Mucosa of descending colon (tissue), 3 donors: ENCODE measurements at regions not wholly inside any gene's neighbourhood (a gene's known extent, or its start where the extent isn't known, plus 50 kb on each side); places are given as distances from the start of the nearest gene placed in this dataset.

ENCODE experiments used
- ATAC-seq: fragments of 200-7000 bp; cut with Tn5 transposase; one replicate; pipeline ENCODE4 v1.9.1; 2020; ENCODE audit warnings: mild to moderate bottlenecking, moderate library complexity
- DNase-seq, 3 donors: peaks; one replicate each; pipeline ENCODE4 v3.0.0-alpha.2; 2020
- H3K36me3 ChIP-seq: fragments of 200-600 bp; one replicate; pipeline ENCODE4 v1.8.0; 2021; ENCODE audit warnings: low read depth, mild to moderate bottlenecking
- H3K4me1 ChIP-seq: fragments of 200-600 bp; one replicate; pipeline ENCODE4 v1.8.0; 2021; ENCODE audit warnings: low read depth, mild to moderate bottlenecking
- H3K4me3 ChIP-seq: fragments of 200-600 bp; one replicate; pipeline ENCODE4 v1.8.0; 2021; ENCODE audit warnings: mild to moderate bottlenecking
- H3K9me3 ChIP-seq: fragments of 200-600 bp; one replicate; pipeline ENCODE4 v1.8.0; 2021; ENCODE audit warnings: mild to moderate bottlenecking
- intact Hi-C, 2 donors: fragments of 100-400 bp; cut with DNase I in 1 of 2; cut with micrococcal nuclease in 1 of 2; formaldehyde crosslinking; loops; one replicate each; pipeline versions ENCODE4 v1.11.0 to v1.11.1; 2022; cut with DNase I, micrococcal nuclease
- TF ChIP-seq, protein P1 (sequence below): fragments of 200-600 bp; IDR thresholded peaks from one replicate; pipeline ENCODE4 v1.8.0; 2022; ENCODE audit warnings: antibody characterized with exemption, mild to moderate bottlenecking
- donor health status: DM: no; HTN: no; CAD: no; lungs with moderate emphysema.
- donor health status: DM: no; HTN: no; CAD: no.
- donor health status: DM: no; HTN: yes; CAD: no.

- no peak overlapping the region for H3K4me3 ChIP-seq
- H3K9me3 ChIP-seq: no peaks in the 10 kb centered on the region
- intact Hi-C loops: no loop called here
- no peaks in the 10 kb centered on the region for H3K36me3 ChIP-seq
- TF ChIP-seq, protein P1, sequence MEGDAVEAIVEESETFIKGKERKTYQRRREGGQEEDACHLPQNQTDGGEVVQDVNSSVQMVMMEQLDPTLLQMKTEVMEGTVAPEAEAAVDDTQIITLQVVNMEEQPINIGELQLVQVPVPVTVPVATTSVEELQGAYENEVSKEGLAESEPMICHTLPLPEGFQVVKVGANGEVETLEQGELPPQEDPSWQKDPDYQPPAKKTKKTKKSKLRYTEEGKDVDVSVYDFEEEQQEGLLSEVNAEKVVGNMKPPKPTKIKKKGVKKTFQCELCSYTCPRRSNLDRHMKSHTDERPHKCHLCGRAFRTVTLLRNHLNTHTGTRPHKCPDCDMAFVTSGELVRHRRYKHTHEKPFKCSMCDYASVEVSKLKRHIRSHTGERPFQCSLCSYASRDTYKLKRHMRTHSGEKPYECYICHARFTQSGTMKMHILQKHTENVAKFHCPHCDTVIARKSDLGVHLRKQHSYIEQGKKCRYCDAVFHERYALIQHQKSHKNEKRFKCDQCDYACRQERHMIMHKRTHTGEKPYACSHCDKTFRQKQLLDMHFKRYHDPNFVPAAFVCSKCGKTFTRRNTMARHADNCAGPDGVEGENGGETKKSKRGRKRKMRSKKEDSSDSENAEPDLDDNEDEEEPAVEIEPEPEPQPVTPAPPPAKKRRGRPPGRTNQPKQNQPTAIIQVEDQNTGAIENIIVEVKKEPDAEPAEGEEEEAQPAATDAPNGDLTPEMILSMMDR: no peak
- H3K4me1 ChIP-seq: no peaks in the 10 kb centered on the region
- ATAC-seq: no peak
- DNase-seq: no peak
These were observed 966.2 kb downstream of the SORCS1 start for GRCh38 chr10:106198275-106198674.

GRCh38 chr10:106189292-106189691 lies 975.2 kb downstream of the SORCS1 start:
- Histone ChIP-seq H3K4me3 (no peak overlapping the region), H3K4me1 (no peaks in the 10 kb centered on the region), H3K9me3 (no peaks in the 10 kb centered on the region), H3K36me3 (no peaks in the 10 kb centered on the region)
- TF ChIP-seq, protein P1: no peak
- ATAC-seq: peak; percentile 14
- DNase-seq: peak in 1 of 3 donors; percentile 37
- intact Hi-C loops: no loop called here

GRCh38 chr10:106185951-106186350 lies 978.6 kb downstream of the SORCS1 start:
- Histone ChIP-seq H3K4me1 (no peaks in the 10 kb centered on the region), H3K9me3 (no peaks in the 10 kb centered on the region), H3K36me3 (no peaks in the 10 kb centered on the region), H3K4me3 (no peak overlapping the region)
- no peak for DNase-seq
- TF ChIP-seq, protein P1: no peak
- ATAC-seq: no peak
- intact Hi-C loops: no loop called here

GRCh38 chr10:106183041-106183440 lies 981.5 kb downstream of the SORCS1 start:
- Histone ChIP-seq H3K9me3 (no peaks in the 10 kb centered on the region), H3K4me1 (no peaks in the 10 kb centered on the region), H3K36me3 (no peaks in the 10 kb centered on the region), H3K4me3 (no peak overlapping the region)
- TF ChIP-seq, protein P1: no peak
- DNase-seq (no peak), ATAC-seq (no peak)
- intact Hi-C loops: no loop called here

- intact Hi-C loops: no loop called here
- ATAC-seq (no peak), DNase-seq (peak in 1 of 3 donors; percentile 5)
- Histone ChIP-seq H3K4me1 (no peaks in the 10 kb centered on the region), H3K9me3 (no peaks in the 10 kb centered on the region), H3K4me3 (no peak overlapping the region), H3K36me3 (no peaks in the 10 kb centered on the region)
- TF ChIP-seq, protein P1: no peak
These were observed 982.0 kb downstream of the SORCS1 start for GRCh38 chr10:106182542-106182941.

GRCh38 chr10:106181501-106181900 lies 983.0 kb downstream of the SORCS1 start:
- TF ChIP-seq, protein P1: no peak
- no peaks in the 10 kb centered on the region for H3K4me1 ChIP-seq
- H3K36me3 ChIP-seq: no peaks in the 10 kb centered on the region
- intact Hi-C loops: no loop called here
- ATAC-seq (no peak), DNase-seq (no peak)
- no peak overlapping the region for H3K4me3 ChIP-seq
- no peaks in the 10 kb centered on the region for H3K9me3 ChIP-seq
